Psoas muscle (tissue), 7 donors: ENCODE measurements at regions not wholly inside any gene's neighbourhood (a gene's known extent, or its start where the extent isn't known, plus 50 kb on each side); places are given as distances from the start of the nearest gene placed in this dataset.

Experiments used
- ATAC-seq, 4 donors: fragments of 200-7000 bp; cut with Tn5 transposase; one replicate each; pipeline ENCODE4 v1.9.1; 2020; ENCODE audit warnings: moderate library complexity in 3 of 4, mild to moderate bottlenecking in 2 of 4
- DNase-seq, 2 donors: peaks; one replicate each; pipeline ENCODE4 v3.0.0-alpha.2; 2020
- H3K27ac ChIP-seq: fragments of 200-600 bp; one replicate; pipeline ENCODE4 v1.8.0; 2022
- H3K27me3 ChIP-seq, 3 donors: fragments of 200-600 bp in 1 of 3; one replicate each; pipeline versions ENCODE4 v1.6.1 to v1.8.0; 2013 to 2022; ENCODE audit warnings: low read length in 2 of 3, mild to moderate bottlenecking in 2 of 3, moderate library complexity in 1 of 3; ENCODE audit not compliant: insufficient read depth in 3 of 3
- H3K36me3 ChIP-seq, 2 donors: fragments of 200-600 bp in 1 of 2; one replicate each; pipeline versions ENCODE4 v1.6.1 to v1.8.0; 2013 to 2022; ENCODE audit warnings: low read depth in 1 of 2, mild to moderate bottlenecking in 1 of 2, moderate library complexity in 1 of 2; ENCODE audit not compliant: insufficient read depth in 1 of 2
- H3K4me1 ChIP-seq: fragments of 200-600 bp; one replicate; pipeline ENCODE4 v1.8.0; 2022
- H3K4me3 ChIP-seq: fragments of 200-600 bp; one replicate; pipeline ENCODE4 v1.8.0; 2022; ENCODE audit warnings: mild to moderate bottlenecking
- H3K9me3 ChIP-seq: fragments of 200-600 bp; one replicate; pipeline ENCODE4 v1.8.0; 2022
- WGBS, 3 donors: extraction: QIAGEN DNeasy Blood & Tissue Kit; methylation state at CpG; one replicate each; pipeline versions ENCODE4 v1.1.6 to v1.1.7; 2013; 5-methylcytosine and 5-hydroxymethylcytosine counted together
- intact Hi-C, 2 donors: fragments of 100-400 bp; cut with DNase I; formaldehyde crosslinking; loops; one replicate each; pipeline versions ENCODE4 v1.11.0 to v1.14.2; 2022
- TF ChIP-seq, protein P1 (sequence below): fragments of 200-600 bp; IDR thresholded peaks from one replicate; pipeline ENCODE4 v1.8.0; 2022; ENCODE audit warnings: antibody characterized with exemption
- donor health status: healthy with polysubstance abuse.
- donor health status: DM: no; HTN: no; CAD: no; lungs with moderate emphysema.
- donor health status: Bipolar disorder and iron deficiency.
- donor health status: healthy.
- donor health status: DM: yes; HTN: yes; CAD: no.
- donor health status: DM: no; HTN: no; CAD: no.
- donor health status: DM: yes; HTN: yes; CAD: no.

DNA sequence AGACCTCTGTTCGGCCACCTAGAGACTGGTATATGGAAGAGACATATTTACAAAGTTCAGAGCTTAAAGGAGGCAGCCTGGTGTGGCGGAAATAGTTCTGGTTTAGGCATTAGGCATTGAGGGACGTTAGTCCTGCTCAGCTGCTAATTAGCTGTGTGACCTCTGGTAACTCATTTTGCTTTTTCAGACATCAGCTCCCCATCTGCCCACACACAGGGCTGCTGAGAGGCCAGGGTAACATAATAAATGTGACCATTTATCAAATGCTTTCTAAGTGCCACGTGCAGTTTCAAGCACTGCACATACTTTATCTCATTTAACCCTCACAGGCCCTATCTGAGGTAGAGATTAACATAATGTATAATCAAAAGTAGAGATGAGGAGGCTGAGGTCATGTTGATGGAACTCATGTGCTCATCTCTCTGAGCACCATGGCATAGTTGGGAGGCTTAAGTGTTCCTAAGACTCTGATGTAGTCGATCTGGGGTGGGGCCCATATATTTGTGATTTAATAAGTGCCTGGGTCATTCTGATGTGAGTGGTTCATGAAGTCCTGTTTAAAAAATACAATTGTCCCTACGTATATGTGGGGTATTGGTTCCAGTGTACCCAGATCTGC is 267.2 kb upstream of the PLXNA2 start:
- Histone ChIP-seq H3K27ac (no peak overlapping the region), H3K4me3 (no peak overlapping the region), H3K4me1 (no peaks in the 10 kb centered on the region), H3K27me3 (no peaks in the 10 kb centered on the region), H3K36me3 (no peaks in the 10 kb centered on the region), H3K9me3 (no peaks in the 10 kb centered on the region)
- ATAC-seq = no peak
- no peak for DNase-seq
- TF ChIP-seq, protein P1, sequence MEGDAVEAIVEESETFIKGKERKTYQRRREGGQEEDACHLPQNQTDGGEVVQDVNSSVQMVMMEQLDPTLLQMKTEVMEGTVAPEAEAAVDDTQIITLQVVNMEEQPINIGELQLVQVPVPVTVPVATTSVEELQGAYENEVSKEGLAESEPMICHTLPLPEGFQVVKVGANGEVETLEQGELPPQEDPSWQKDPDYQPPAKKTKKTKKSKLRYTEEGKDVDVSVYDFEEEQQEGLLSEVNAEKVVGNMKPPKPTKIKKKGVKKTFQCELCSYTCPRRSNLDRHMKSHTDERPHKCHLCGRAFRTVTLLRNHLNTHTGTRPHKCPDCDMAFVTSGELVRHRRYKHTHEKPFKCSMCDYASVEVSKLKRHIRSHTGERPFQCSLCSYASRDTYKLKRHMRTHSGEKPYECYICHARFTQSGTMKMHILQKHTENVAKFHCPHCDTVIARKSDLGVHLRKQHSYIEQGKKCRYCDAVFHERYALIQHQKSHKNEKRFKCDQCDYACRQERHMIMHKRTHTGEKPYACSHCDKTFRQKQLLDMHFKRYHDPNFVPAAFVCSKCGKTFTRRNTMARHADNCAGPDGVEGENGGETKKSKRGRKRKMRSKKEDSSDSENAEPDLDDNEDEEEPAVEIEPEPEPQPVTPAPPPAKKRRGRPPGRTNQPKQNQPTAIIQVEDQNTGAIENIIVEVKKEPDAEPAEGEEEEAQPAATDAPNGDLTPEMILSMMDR = no peak
- intact Hi-C loops = no loop called here
- 59 to 60% (median 59%) methylated on average over 6 of the region's 6 CpGs for WGBS, 3 donors

DNA sequence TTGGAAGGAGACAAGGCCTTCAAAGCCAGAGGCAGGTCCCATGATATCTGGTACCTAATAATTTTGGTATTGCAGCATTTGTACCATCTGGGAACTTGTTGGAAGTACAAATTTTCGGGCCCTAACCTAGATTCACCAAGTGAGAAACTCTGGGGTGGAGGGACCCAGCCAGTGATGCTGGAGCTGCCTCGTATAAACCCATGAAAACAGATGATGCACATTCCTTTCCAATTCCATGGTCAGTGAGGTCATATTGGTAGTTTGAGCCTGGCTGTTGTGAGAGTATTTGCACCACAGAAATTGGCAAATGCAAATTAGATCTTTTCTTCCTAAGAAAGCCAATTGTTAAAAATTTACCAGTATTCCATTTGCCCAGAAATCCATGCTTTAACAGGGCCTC is 269.6 kb upstream of the PLXNA2 start:
- intact Hi-C loops = no loop called here
- H3K27ac ChIP-seq = no peak overlapping the region
- H3K9me3 ChIP-seq = no peaks in the 10 kb centered on the region
- H3K36me3 ChIP-seq = no peaks in the 10 kb centered on the region
- H3K4me1 ChIP-seq = no peaks in the 10 kb centered on the region
- TF ChIP-seq, protein P1 = no peak
- no peaks in the 10 kb centered on the region for H3K27me3 ChIP-seq
- ATAC-seq (no peak), DNase-seq (no peak)
- H3K4me3 ChIP-seq = no peak overlapping the region
- 29 to 58% (median 42%) methylated on average over 2 of the region's 2 CpGs for WGBS, 3 donors

DNA sequence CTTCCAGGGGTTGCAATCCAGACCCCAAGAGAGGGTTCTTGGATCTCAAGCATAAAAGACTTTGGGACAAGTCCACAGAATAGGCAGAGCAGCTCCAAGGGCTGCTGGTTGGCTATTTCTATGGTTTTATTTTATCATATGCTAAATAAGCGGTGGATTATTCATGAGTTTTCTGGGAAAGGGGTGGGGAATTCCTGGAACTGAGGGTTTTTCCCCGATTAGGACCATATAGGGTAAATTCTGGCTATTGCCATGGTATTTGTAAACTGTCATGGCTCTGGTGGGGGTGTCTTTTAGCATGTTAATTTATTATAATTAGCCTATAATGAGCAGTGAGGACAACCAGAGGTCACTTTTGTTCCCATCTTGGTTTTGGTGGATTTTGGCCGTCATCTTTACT is 270.9 kb upstream of the PLXNA2 start:
- H3K27ac ChIP-seq = no peak overlapping the region
- no peaks in the 10 kb centered on the region for H3K36me3 ChIP-seq
- no peak overlapping the region for H3K4me3 ChIP-seq
- DNase-seq (no peak), ATAC-seq (no peak)
- H3K27me3 ChIP-seq = no peaks in the 10 kb centered on the region
- H3K9me3 ChIP-seq = no peaks in the 10 kb centered on the region
- TF ChIP-seq, protein P1 = no peak
- H3K4me1 ChIP-seq = no peaks in the 10 kb centered on the region
- intact Hi-C loops = no loop called here
- WGBS, 3 donors = 90 to 95% (median 93%) methylated on average over 3 of the region's 3 CpGs

DNA sequence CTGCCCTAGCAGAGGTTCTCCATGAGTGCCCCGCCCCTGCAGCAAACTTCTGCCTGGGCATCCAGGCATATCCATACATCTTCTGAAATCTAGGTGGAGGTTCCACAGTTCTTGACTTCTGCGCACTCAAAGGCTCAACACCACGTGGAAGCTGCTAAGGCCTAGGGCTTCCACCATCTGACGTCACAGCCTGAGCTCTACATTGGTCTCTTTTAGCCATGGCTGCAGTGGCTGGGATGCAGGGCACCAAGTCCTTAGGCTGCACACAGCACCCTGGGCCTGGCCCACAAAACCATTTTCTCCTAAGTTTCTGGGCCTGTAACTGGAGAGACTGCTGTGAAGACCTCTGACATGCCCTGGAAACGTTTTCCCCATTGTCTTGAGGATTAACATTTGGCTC is 272.6 kb upstream of the PLXNA2 start:
- TF ChIP-seq, protein P1 = no peak
- H3K27ac ChIP-seq = no peak overlapping the region
- intact Hi-C loops = no loop called here
- H3K4me3 ChIP-seq = no peak overlapping the region
- DNase-seq (no peak), ATAC-seq (no peak)
- H3K36me3 ChIP-seq = no peaks in the 10 kb centered on the region
- WGBS, 3 donors = 85 to 87% (median 85%) methylated on average over 5 of the region's 5 CpGs
- no peaks in the 10 kb centered on the region for H3K4me1 ChIP-seq
- H3K27me3 ChIP-seq = no peaks in the 10 kb centered on the region
- H3K9me3 ChIP-seq = no peaks in the 10 kb centered on the region

DNA sequence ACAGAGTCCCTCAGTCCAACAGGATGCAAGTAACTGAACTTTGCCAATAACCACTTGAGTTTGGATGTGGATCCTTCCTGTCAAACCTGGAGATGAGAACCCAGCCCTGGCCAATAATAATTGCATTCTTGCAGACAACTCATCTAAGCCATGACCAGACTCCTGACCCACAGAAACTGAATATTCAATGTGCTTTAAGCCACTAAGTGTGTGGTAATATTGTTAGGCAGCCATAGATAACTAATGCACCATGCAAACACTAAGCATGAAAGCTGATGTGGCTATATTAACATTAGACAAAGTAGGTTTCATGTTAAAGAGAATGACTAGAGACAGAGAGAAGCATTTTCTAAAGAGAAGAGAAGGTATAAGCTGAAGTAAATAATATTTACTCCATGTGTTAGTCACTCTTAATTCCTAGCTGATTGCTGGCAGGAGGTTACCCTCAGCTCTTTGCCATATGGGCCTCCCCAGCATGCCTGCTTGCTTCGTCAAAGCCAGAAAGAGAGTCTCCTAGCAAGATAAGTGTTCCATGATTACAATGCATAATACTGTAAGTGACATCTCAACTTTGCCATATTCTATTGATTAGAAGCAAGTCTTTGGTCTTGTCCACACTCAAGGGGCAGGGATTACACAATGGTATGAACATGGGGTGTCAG is 276.4 kb upstream of the PLXNA2 start:
- Histone ChIP-seq H3K9me3 (no peaks in the 10 kb centered on the region), H3K27ac (no peak overlapping the region), H3K4me3 (no peak overlapping the region), H3K4me1 (no peaks in the 10 kb centered on the region), H3K27me3 (no peaks in the 10 kb centered on the region), H3K36me3 (no peaks in the 10 kb centered on the region)
- intact Hi-C loops = no loop called here
- ATAC-seq = no peak
- DNase-seq = no peak
- 76 to 87% (median 83%) methylated on average over 1 of the region's 1 CpG for WGBS, 3 donors
- TF ChIP-seq, protein P1 = no peak
